ENCODE measurements at regions not wholly inside any gene's neighbourhood (a gene's known extent, or its start where the extent isn't known, plus 50 kb on each side); places are given as distances from the start of the nearest gene placed in this dataset.

DNA sequence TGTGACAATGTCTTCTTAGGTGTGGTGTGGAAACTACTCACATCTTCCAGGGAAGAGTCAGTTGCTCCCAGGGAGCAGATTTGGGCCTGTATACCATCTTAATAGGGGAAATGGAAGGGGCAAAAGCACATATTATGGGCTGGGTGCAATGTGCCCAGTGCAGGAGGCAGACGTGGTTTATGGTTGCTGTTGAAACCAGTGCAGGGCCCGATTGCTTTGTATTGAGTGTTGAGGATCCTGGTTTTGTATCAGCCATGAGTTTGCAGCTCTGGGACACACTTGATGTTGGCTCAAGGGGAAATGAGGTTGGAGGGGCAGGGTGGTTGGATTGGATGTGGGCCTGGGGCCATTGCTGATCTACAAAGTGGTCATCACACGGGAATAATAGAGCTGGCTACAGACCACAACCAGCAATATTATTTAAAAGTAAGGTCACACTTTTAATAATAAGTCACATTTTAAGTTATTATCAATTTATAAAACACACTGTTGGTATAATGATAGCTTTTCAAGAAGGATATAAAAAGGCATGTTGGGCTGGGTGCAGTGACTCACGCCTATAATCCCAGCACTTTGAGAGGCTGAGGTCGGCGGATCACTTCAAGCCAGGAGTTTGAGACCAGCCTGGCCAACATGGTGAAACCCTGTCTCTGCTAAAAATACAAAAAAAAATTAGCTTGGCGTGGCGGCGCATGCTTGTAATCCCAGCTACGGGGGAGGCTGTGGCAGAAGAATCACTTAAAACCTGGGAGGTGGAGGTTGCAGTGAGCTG is 302.4 kb downstream of the SEC14L1 start:
- Mint-ChIP-seq H3K27ac (ENCODE audit: unreplicated experiment) (no peak overlapping the region), H3K4me1 (ENCODE audit: unreplicated experiment) (peaks cover 75% of the 10 kb centered on the region), H3K9me3 (ENCODE audit: unreplicated experiment) (no peaks in the 10 kb centered on the region), H3K27me3 (ENCODE audit: unreplicated experiment) (peaks cover 10% of the 10 kb centered on the region), H3K4me3 (ENCODE audit: unreplicated experiment) (no peak overlapping the region), H3K36me3 (ENCODE audit: low read depth, unreplicated experiment) (peaks cover 23% of the 10 kb centered on the region)
- DNase-seq (ENCODE audit: low spot score): no peak
- TF ChIP-seq, protein P1, sequence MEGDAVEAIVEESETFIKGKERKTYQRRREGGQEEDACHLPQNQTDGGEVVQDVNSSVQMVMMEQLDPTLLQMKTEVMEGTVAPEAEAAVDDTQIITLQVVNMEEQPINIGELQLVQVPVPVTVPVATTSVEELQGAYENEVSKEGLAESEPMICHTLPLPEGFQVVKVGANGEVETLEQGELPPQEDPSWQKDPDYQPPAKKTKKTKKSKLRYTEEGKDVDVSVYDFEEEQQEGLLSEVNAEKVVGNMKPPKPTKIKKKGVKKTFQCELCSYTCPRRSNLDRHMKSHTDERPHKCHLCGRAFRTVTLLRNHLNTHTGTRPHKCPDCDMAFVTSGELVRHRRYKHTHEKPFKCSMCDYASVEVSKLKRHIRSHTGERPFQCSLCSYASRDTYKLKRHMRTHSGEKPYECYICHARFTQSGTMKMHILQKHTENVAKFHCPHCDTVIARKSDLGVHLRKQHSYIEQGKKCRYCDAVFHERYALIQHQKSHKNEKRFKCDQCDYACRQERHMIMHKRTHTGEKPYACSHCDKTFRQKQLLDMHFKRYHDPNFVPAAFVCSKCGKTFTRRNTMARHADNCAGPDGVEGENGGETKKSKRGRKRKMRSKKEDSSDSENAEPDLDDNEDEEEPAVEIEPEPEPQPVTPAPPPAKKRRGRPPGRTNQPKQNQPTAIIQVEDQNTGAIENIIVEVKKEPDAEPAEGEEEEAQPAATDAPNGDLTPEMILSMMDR (IDR thresholded peaks at IDR 0.05; ENCODE audit: unreplicated experiment): no peak

DNA sequence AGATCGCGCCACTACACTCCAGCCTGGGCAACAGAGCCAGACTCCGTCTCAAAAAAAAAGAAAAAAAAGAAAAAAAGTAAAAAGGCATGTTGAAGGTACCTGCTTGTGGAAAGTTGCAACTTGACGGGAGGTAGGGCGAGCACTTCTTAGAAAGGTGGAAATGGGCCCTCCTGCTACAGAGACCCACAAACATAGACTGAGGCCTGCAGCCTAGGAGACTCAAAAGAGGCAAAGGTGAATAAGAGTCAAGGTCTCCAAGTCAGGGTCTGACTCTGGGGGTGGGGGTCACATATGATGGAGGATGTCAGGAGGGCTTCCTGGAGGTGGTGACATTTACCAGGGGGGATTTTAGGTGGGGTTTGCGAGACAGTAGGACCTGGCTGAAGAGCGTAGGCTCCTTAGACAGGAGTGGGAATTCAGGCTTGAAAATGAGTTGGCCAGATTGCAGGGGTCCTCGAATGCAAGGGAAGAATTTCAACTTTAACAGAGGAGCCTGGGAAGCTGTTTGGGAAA is 303.0 kb downstream of the SEC14L1 start:
- DNase-seq (ENCODE audit: low spot score): no peak
- Mint-ChIP-seq H3K27me3 (ENCODE audit: unreplicated experiment) (peaks cover 12% of the 10 kb centered on the region), H3K4me1 (ENCODE audit: unreplicated experiment) (peaks cover 70% of the 10 kb centered on the region), H3K9me3 (ENCODE audit: unreplicated experiment) (no peaks in the 10 kb centered on the region), H3K27ac (ENCODE audit: unreplicated experiment) (peak overlapping the region; percentile 37), H3K36me3 (ENCODE audit: low read depth, unreplicated experiment) (peaks cover 23% of the 10 kb centered on the region), H3K4me3 (ENCODE audit: unreplicated experiment) (no peak overlapping the region)
- TF ChIP-seq, protein P1 (IDR thresholded peaks at IDR 0.05; ENCODE audit: unreplicated experiment): no peak

DNA sequence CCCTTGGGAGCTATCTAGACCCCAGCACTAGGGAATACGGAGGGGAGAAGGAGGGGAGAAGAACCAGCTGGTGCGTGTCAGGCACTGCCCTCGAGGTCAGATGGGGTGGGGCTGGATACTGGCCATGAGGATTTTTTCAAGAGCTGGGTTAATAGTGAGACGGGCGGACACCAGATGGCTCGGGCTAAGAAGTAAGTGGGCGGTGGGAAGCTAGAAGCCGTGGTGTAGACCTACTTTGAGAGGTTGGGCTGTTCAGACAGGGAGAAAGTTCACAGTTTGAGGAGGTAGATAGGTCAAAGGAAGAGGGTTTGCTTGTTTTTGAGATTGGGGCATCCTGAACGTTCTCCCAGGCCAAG is 303.8 kb downstream of the SEC14L1 start:
- Mint-ChIP-seq H3K4me1 (ENCODE audit: unreplicated experiment) (peaks cover 75% of the 10 kb centered on the region), H3K4me3 (ENCODE audit: unreplicated experiment) (peak overlapping the region; percentile 74), H3K27ac (ENCODE audit: unreplicated experiment) (peak overlapping the region; percentile 74), H3K36me3 (ENCODE audit: low read depth, unreplicated experiment) (peaks cover 23% of the 10 kb centered on the region), H3K27me3 (ENCODE audit: unreplicated experiment) (peaks cover 12% of the 10 kb centered on the region), H3K9me3 (ENCODE audit: unreplicated experiment) (no peaks in the 10 kb centered on the region)
- DNase-seq (ENCODE audit: low spot score): no peak
- TF ChIP-seq, protein P1 (IDR thresholded peaks at IDR 0.05; ENCODE audit: unreplicated experiment): no peak

DNA sequence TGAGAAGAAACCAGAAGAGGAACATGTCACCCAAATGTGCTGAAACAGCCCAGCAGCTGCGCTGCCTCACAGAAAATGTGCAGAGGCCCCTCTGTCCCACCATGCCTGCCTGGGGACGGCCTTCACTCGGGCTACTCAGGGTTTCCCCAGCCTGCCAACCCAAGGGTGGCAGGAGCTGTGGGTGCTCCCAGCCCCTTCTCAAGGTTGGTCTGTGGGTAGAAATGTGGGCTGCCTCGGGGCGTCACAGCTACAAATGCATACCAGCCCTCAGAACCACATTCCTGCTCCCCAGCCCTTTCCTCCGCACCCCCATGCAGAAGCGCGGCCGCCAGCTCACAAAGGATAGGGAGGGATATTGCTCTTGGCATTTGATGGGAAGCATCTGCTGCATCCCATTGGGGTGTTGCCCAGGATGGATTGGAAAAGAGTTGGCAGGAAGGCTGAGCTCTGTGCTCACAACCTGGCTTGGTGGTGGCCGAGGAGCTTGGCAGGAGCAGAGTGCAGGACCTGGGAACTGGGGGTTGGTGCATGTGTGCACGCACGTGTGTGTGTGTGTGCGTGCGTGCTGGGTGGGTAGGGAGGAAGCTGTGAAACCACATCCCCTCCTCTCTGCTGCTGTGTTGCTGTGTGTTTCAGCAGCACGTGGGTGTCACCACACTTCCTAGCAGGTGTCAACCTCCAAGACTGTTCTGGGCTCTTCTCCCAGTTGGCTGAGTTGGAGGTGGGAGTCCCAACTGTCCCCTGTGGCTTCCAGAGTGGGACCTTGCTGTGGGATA is 304.4 kb downstream of the SEC14L1 start:
- TF ChIP-seq, protein P1 (IDR thresholded peaks at IDR 0.05; ENCODE audit: unreplicated experiment): no peak
- Mint-ChIP-seq H3K4me3 (ENCODE audit: unreplicated experiment) (peak overlapping the region; percentile 74), H3K27ac (ENCODE audit: unreplicated experiment) (peak overlapping the region; percentile 74), H3K36me3 (ENCODE audit: low read depth, unreplicated experiment) (peaks cover 23% of the 10 kb centered on the region), H3K9me3 (ENCODE audit: unreplicated experiment) (no peaks in the 10 kb centered on the region), H3K4me1 (ENCODE audit: unreplicated experiment) (peaks cover 78% of the 10 kb centered on the region), H3K27me3 (ENCODE audit: unreplicated experiment) (peaks cover 12% of the 10 kb centered on the region)
- no peak for DNase-seq (ENCODE audit: low spot score)
